Vagina (tissue), 2 donors: ENCODE measurements at regions not wholly inside any gene's neighbourhood (a gene's known extent, or its start where the extent isn't known, plus 50 kb on each side); places are given as distances from the start of the nearest gene placed in this dataset.

Experiments
- DNase-seq, 2 donors: peaks; one replicate each; pipeline ENCODE4 v3.0.0-alpha.2; 2017; ENCODE audit errors: extremely low spot score in 2 of 2
- H3K27ac ChIP-seq: fragments of 200-600 bp; sonication (generic); one replicate; pipeline ENCODE4 v1.5.1; 2019
- H3K27me3 ChIP-seq: fragments of 200-600 bp; sonication (generic); one replicate; pipeline ENCODE4 v1.5.1; 2019
- H3K36me3 ChIP-seq, 2 donors: fragments of 200-600 bp; sonication (generic); one replicate each; pipeline ENCODE4 v1.5.1; 2017 to 2019
- H3K4me1 ChIP-seq: fragments of 200-600 bp; sonication (generic); one replicate; pipeline ENCODE4 v1.5.1; 2019
- H3K4me3 ChIP-seq, 2 donors: fragments of 200-600 bp; sonication (generic); 1 replicate in 1 of 2; 2 replicates in 1 of 2; pipeline ENCODE4 v1.5.1; 2016 to 2019
- H3K9me3 ChIP-seq: fragments of 200-600 bp; sonication (generic); one replicate; pipeline ENCODE4 v1.5.1; 2019
- POLR2A ChIP-seq, 2 donors: fragments of 450-650 bp; IDR thresholded peaks; one replicate each; pipeline ENCODE4 v1.6.1; 2017; ENCODE audit warnings: antibody characterized with exemption in 2 of 2, mild to moderate bottlenecking in 2 of 2, moderate library complexity in 2 of 2
- POLR2AphosphoS5 ChIP-seq, 2 donors: sonication (generic); formaldehyde crosslinking; IDR thresholded peaks; one replicate each; pipeline ENCODE4 v1.9.0; 2017; ENCODE audit warnings: antibody characterized with exemption in 2 of 2, mild to moderate bottlenecking in 2 of 2, low read depth in 1 of 2; ENCODE audit not compliant: insufficient read depth in 1 of 2
- intact Hi-C: fragments of 100-400 bp; cut with DNase I; formaldehyde crosslinking; loops from one replicate; pipeline ENCODE4 v1.15.1; 2023
- TF ChIP-seq, protein P1 (sequence below), 3 experiments: fragments of 450-650 bp in 2 of 3; fragments of 200-600 bp in 1 of 3; sonication (generic) in 1 of 3; IDR thresholded peaks; one replicate each; pipeline ENCODE4 v1.5.1; 2017 to 2019; ENCODE audit warnings: antibody characterized with exemption in 3 of 3, mild to moderate bottlenecking in 2 of 3, moderate library complexity in 2 of 3

DNA sequence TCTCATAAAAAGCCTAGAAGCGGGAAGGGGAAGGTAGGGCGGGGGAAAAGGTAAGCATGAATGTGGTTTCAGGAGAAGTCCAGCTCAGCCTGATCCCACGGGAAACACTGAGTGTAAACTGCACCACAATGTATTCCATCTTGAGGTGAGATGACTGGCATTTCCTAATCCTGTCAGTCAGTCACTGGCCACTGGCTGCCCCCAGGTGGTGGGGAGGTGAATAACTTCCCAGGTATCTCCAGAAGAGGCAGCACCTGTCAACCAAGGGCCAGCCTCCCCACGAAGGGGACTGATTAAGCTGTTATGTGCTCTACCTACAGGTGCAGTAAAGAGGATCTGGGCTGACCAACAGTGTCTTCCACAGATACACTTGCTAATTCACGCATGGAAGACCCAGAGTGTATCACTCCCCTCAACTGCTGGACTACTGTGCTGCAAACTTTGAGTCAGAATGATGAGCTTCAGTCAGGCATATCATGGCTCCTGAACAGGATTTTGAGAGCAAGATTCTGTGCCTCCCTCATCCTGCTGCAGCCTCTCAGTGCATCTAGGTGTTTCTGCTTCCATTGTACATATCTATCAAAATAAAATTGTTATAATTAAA lies 108.5 kb upstream of the CCL2 start:
- Histone ChIP-seq H3K27ac (no peak overlapping the region), H3K27me3 (no peaks in the 10 kb centered on the region), H3K9me3 (no peaks in the 10 kb centered on the region), H3K4me3 (no peak overlapping the region), H3K36me3 (no peaks in the 10 kb centered on the region), H3K4me1 (no peaks in the 10 kb centered on the region)
- DNase-seq, result no peak
- intact Hi-C loops, result no loop called here
- no peak for TF ChIP-seq POLR2AphosphoS5 (IDR thresholded peaks at IDR 0.05; ENCODE audit: insufficient read depth in 1 of 2, low read depth in 1 of 2)
- TF ChIP-seq, protein P1, sequence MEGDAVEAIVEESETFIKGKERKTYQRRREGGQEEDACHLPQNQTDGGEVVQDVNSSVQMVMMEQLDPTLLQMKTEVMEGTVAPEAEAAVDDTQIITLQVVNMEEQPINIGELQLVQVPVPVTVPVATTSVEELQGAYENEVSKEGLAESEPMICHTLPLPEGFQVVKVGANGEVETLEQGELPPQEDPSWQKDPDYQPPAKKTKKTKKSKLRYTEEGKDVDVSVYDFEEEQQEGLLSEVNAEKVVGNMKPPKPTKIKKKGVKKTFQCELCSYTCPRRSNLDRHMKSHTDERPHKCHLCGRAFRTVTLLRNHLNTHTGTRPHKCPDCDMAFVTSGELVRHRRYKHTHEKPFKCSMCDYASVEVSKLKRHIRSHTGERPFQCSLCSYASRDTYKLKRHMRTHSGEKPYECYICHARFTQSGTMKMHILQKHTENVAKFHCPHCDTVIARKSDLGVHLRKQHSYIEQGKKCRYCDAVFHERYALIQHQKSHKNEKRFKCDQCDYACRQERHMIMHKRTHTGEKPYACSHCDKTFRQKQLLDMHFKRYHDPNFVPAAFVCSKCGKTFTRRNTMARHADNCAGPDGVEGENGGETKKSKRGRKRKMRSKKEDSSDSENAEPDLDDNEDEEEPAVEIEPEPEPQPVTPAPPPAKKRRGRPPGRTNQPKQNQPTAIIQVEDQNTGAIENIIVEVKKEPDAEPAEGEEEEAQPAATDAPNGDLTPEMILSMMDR (IDR thresholded peaks at IDR 0.05), result peak in 1 of 3 experiments; percentile 18

DNA sequence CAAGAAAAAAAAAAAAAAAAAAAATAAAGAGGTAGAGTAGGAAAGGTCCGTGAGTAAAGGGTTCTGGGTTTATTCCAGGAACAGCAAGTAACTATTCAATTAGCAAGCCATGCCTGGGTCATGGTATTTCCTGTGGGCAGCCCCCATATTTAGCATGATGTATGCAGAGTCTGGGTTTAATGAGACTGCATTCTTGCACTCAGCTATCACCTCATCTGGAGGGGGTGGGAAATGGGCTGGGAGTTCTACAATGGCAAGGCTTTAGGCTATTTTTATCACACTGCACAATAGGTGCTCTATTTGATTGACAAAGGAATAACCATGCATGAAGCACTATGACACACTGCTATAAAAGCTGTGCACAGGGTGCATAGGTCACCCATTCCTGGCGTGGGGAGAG lies 104.0 kb upstream of the CCL2 start:
- Histone ChIP-seq H3K27ac (no peak overlapping the region), H3K4me1 (no peaks in the 10 kb centered on the region), H3K9me3 (no peaks in the 10 kb centered on the region), H3K36me3 (no peaks in the 10 kb centered on the region), H3K27me3 (no peaks in the 10 kb centered on the region), H3K4me3 (no peak overlapping the region)
- DNase-seq, result no peak
- intact Hi-C loops, result loop anchor here (5.0 kb wide), 1 partner anchor 379 kb away; no protein-coding TSS in a partner anchor
- TF ChIP-seq, protein P1 (IDR thresholded peaks at IDR 0.05), result no peak
- TF ChIP-seq POLR2A (IDR thresholded peaks at IDR 0.05) (no peak), POLR2AphosphoS5 (IDR thresholded peaks at IDR 0.05; ENCODE audit: insufficient read depth in 1 of 2, low read depth in 1 of 2) (no peak)

DNA sequence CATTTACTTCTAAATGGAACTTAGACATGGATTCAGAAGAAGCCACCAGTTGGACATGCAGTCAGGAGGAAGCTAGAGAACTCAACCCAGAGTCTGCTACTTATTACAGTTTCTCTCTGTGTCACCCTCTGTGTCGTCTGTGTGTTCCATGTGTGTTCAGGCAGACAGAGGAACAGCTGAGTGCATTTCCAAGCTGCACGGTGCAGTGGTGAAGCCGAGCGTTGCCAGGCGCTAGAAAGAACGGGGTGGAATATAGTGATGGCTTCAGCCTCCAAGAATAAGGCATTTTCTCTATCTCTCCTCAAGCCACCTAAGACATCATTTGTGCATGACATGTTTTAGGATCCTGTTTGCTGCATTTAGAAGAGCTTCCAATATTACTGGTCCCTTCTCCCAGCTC lies 101.1 kb upstream of the CCL2 start:
- H3K4me1 ChIP-seq, result no peaks in the 10 kb centered on the region
- peaks cover 4% of the 10 kb centered on the region for H3K27me3 ChIP-seq
- DNase-seq, result no peak
- no peaks in the 10 kb centered on the region for H3K36me3 ChIP-seq
- intact Hi-C loops, result loop anchor here (5.0 kb wide), 1 partner anchor 382 kb away; no protein-coding TSS in a partner anchor
- no peaks in the 10 kb centered on the region for H3K9me3 ChIP-seq
- TF ChIP-seq POLR2A (IDR thresholded peaks at IDR 0.05) (no peak), POLR2AphosphoS5 (IDR thresholded peaks at IDR 0.05; ENCODE audit: insufficient read depth in 1 of 2, low read depth in 1 of 2) (no peak)
- TF ChIP-seq, protein P1 (IDR thresholded peaks at IDR 0.05), result no peak
- no peak overlapping the region for H3K27ac ChIP-seq
- no peak overlapping the region for H3K4me3 ChIP-seq

DNA sequence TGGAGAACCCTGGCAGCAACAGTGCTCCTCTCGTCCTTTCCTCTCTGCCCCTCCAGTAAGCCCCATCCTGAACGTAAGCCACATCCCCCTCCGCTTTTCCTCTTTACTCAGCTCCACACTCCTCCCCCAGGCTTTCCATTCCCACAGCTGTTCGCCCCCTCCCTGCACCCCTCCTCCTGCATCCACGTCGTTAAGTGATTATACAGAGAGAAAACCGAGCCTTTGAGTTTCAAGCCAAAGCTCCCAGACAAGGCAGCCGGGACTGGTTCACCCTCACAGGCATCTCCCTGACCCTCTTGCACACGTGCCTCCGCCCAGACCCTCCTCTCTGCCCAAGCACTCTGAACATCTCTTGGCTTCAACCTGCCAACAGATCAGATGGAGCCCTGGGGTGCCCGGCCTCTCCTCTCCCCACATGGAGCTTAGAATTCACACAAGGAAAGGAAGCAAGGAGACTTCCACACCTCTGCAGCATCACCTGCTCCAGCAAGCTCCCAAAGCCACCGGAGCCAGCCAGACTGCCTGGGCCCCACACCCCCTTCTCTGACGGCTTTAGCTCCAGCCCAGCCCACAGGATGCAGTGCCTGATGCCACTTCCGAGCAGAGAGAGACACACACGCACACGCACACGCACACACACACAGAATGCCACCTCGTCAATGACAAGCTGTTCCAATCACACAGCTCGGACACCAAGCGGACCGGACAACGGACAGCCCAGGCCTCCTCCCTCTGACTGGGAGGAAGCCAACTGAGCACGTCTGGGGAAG lies 99.9 kb upstream of the CCL2 start:
- no peaks in the 10 kb centered on the region for H3K4me1 ChIP-seq
- no peaks in the 10 kb centered on the region for H3K9me3 ChIP-seq
- peaks cover 4% of the 10 kb centered on the region for H3K27me3 ChIP-seq
- intact Hi-C loops, result loop anchor here (5.0 kb wide), 1 partner anchor 383 kb away; no protein-coding TSS in a partner anchor
- no peak for DNase-seq
- H3K4me3 ChIP-seq, result no peak overlapping the region
- H3K27ac ChIP-seq, result no peak overlapping the region
- no peaks in the 10 kb centered on the region for H3K36me3 ChIP-seq
- no peak for TF ChIP-seq POLR2AphosphoS5 (IDR thresholded peaks at IDR 0.05; ENCODE audit: insufficient read depth in 1 of 2, low read depth in 1 of 2)
- TF ChIP-seq POLR2A (IDR thresholded peaks at IDR 0.05), result no peak
- TF ChIP-seq, protein P1 (IDR thresholded peaks at IDR 0.05), result no peak

DNA sequence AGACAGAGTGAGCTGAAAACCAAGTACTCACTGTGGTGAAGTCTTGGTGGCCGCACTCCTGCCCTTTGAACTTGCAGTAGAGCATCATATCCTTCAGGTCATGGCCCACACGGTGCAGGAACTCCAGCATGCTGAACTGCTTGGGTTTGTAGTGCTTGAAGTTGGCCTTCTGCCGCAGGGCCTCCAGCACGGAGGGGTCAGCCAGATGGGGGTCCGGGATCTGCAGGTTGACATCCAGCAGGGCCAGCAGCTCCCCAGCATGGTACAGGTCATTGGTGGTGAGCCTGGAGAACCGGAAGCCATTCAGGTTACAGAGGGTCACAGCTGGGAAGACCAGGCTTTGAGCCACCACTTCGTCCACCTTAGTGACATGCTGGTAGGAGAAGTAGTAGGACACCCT lies 99.1 kb upstream of the CCL2 start:
- Histone ChIP-seq H3K4me3 (no peak overlapping the region), H3K9me3 (no peaks in the 10 kb centered on the region), H3K27me3 (peaks cover 4% of the 10 kb centered on the region), H3K4me1 (no peaks in the 10 kb centered on the region), H3K36me3 (no peaks in the 10 kb centered on the region), H3K27ac (no peak overlapping the region)
- intact Hi-C loops, result no loop called here
- DNase-seq, result no peak
- TF ChIP-seq, protein P1 (IDR thresholded peaks at IDR 0.05), result no peak
- TF ChIP-seq POLR2A (IDR thresholded peaks at IDR 0.05) (no peak), POLR2AphosphoS5 (IDR thresholded peaks at IDR 0.05; ENCODE audit: insufficient read depth in 1 of 2, low read depth in 1 of 2) (no peak)
